ENCODE measurements at regions not wholly inside any gene's neighbourhood (a gene's known extent, or its start where the extent isn't known, plus 50 kb on each side); places are given as distances from the start of the nearest gene placed in this dataset.
A peak's percentile ranks its signal among the peaks of the same experiment; 100 is the strongest.
"Not testable (repeated sequence)": the region's sequence is repeated elsewhere in the genome, so short reads cannot be mapped to it uniquely, and the experiment has no call there.

GRCh38 chr12:84043355-84043754 lies 869.2 kb downstream of the SLC6A15 start:
- H3K4me3 ChIP-seq (ENCODE audit: low read length): no peak overlapping the region
- H3K27me3 ChIP-seq (ENCODE audit: control insufficient read depth, insufficient read depth, low read length): no peaks in the 10 kb centered on the region
- no peak for DNase-seq (ENCODE audit: low read depth, low spot score)
- no peaks in the 10 kb centered on the region for H3K4me1 ChIP-seq (ENCODE audit: control insufficient read depth, insufficient read depth, low read length)
- WGBS (ENCODE audit: insufficient coverage, insufficient read length): no CpG with 5 or more reads among the region's 4 CpGs
- H3K36me3 ChIP-seq (ENCODE audit: control insufficient read depth, insufficient read depth, low read length): no peaks in the 10 kb centered on the region
- H3K9me3 ChIP-seq (ENCODE audit: control insufficient read depth, insufficient read depth, low read length): no peaks in the 10 kb centered on the region
- H3K27ac ChIP-seq (ENCODE audit: low read length): no peak overlapping the region

- Histone ChIP-seq H3K27ac (ENCODE audit: low read length) (no peak overlapping the region), H3K27me3 (ENCODE audit: control insufficient read depth, insufficient read depth, low read length) (no peaks in the 10 kb centered on the region), H3K4me1 (ENCODE audit: control insufficient read depth, insufficient read depth, low read length) (no peaks in the 10 kb centered on the region), H3K9me3 (ENCODE audit: control insufficient read depth, insufficient read depth, low read length) (no peaks in the 10 kb centered on the region), H3K36me3 (ENCODE audit: control insufficient read depth, insufficient read depth, low read length) (0 out of 2 replicates have a peak, but pooled peaks cover 2% of the 10 kb centered on the region), H3K4me3 (ENCODE audit: low read length) (no peak overlapping the region)
- no CpG with 5 or more reads among the region's 9 CpGs for WGBS (ENCODE audit: insufficient coverage, insufficient read length)
- no peak for DNase-seq (ENCODE audit: low read depth, low spot score)
These were observed 874.4 kb downstream of the SLC6A15 start for GRCh38 chr12:84038242-84038641.

- Histone ChIP-seq H3K27me3 (ENCODE audit: control insufficient read depth, insufficient read depth, low read length) (no peaks in the 10 kb centered on the region), H3K27ac (ENCODE audit: low read length) (no peak overlapping the region), H3K36me3 (ENCODE audit: control insufficient read depth, insufficient read depth, low read length) (0 out of 2 replicates have a peak, but pooled peaks cover 3% of the 10 kb centered on the region), H3K4me1 (ENCODE audit: control insufficient read depth, insufficient read depth, low read length) (no peaks in the 10 kb centered on the region), H3K4me3 (ENCODE audit: low read length) (no peak overlapping the region), H3K9me3 (ENCODE audit: control insufficient read depth, insufficient read depth, low read length) (no peaks in the 10 kb centered on the region)
- DNase-seq (ENCODE audit: low read depth, low spot score): no peak
- no CpG with 5 or more reads among the region's 3 CpGs for WGBS (ENCODE audit: insufficient coverage, insufficient read length)
These were observed 875.7 kb downstream of the SLC6A15 start for GRCh38 chr12:84036912-84037311.

DNA sequence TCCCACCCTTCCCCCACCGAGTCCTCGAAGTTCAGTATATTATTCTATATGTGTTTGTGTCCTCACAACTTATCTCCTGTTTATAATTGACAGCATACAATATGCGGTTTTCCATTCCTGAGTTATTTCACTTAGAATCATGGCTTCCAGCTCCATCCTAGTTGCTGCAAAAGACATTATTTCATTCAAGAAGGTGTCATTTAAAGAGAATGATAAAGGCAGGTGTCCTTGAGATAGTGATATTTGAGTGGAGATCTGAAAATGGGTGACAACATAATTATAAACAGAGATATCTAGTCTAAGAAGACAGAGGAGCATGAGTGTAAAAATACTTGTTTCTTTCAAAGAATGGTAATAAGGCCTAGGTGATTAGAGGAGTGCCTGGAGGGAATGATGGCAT lies 876.8 kb downstream of the SLC6A15 start:
- 0 out of 2 replicates have a peak, but pooled peaks cover 3% of the 10 kb centered on the region for H3K36me3 ChIP-seq (ENCODE audit: control insufficient read depth, insufficient read depth, low read length)
- H3K27ac ChIP-seq (ENCODE audit: low read length): no peak overlapping the region
- H3K27me3 ChIP-seq (ENCODE audit: control insufficient read depth, insufficient read depth, low read length): no peaks in the 10 kb centered on the region
- DNase-seq (ENCODE audit: low read depth, low spot score): no peak
- H3K4me3 ChIP-seq (ENCODE audit: low read length): no peak overlapping the region
- no CpG with 5 or more reads among the region's 3 CpGs for WGBS (ENCODE audit: insufficient coverage, insufficient read length)
- H3K4me1 ChIP-seq (ENCODE audit: control insufficient read depth, insufficient read depth, low read length): no peaks in the 10 kb centered on the region
- no peaks in the 10 kb centered on the region for H3K9me3 ChIP-seq (ENCODE audit: control insufficient read depth, insufficient read depth, low read length)

GRCh38 chr12:84034871-84035270 lies 877.7 kb downstream of the SLC6A15 start:
- WGBS (ENCODE audit: insufficient coverage, insufficient read length): no CpG with 5 or more reads among the region's 2 CpGs
- no peak overlapping the region for H3K4me3 ChIP-seq (ENCODE audit: low read length)
- H3K9me3 ChIP-seq (ENCODE audit: control insufficient read depth, insufficient read depth, low read length): no peaks in the 10 kb centered on the region
- DNase-seq (ENCODE audit: low read depth, low spot score): no peak
- 0 out of 2 replicates have a peak, but pooled peaks cover 3% of the 10 kb centered on the region for H3K36me3 ChIP-seq (ENCODE audit: control insufficient read depth, insufficient read depth, low read length)
- H3K27me3 ChIP-seq (ENCODE audit: control insufficient read depth, insufficient read depth, low read length): no peaks in the 10 kb centered on the region
- H3K4me1 ChIP-seq (ENCODE audit: control insufficient read depth, insufficient read depth, low read length): no peaks in the 10 kb centered on the region
- H3K27ac ChIP-seq (ENCODE audit: low read length): no peak overlapping the region

- DNase-seq (ENCODE audit: low read depth, low spot score): no peak
- H3K36me3 ChIP-seq (ENCODE audit: control insufficient read depth, insufficient read depth, low read length): 0 out of 2 replicates have a peak, but pooled peaks cover 3% of the 10 kb centered on the region
- no peaks in the 10 kb centered on the region for H3K9me3 ChIP-seq (ENCODE audit: control insufficient read depth, insufficient read depth, low read length)
- H3K27ac ChIP-seq (ENCODE audit: low read length): no peak overlapping the region
- no peaks in the 10 kb centered on the region for H3K27me3 ChIP-seq (ENCODE audit: control insufficient read depth, insufficient read depth, low read length)
- no peak overlapping the region for H3K4me3 ChIP-seq (ENCODE audit: low read length)
- H3K4me1 ChIP-seq (ENCODE audit: control insufficient read depth, insufficient read depth, low read length): no peaks in the 10 kb centered on the region
- whole genome bisulfite sequencing (ENCODE audit: insufficient coverage, insufficient read length): no CpG with 5 or more reads among the region's 8 CpGs
These were observed 879.4 kb downstream of the SLC6A15 start for GRCh38 chr12:84033162-84033561.

DNA sequence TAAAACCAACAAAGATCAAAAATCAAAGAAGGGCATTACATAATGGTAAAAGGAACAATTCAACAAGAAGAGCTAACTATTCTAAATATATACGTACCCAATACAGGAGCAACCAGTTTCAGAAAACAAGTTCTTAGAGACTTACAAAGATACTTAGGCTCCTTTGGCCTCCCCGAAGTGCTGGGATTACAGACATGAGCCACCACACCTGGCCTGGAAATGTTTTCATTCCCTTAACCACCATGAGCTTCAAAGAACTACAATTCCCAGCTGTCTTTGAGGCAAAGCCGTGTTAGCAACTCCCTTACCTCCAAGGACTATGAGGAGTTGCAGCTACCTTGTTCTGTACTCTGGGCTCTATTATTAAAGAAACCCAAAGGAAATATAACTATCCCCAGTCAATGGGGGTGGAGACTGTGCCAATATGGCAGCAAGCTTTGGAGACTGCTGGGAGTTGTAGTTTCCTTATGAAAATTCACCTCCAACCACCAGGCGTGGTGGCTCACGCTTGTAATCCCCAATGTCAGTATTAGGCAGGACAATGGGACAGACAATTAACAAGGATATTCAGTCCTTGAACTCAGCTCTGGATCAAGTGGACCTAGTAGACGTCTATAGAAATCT lies 893.9 kb downstream of the SLC6A15 start:
- H3K4me3 ChIP-seq (ENCODE audit: low read length); H3K27ac ChIP-seq (ENCODE audit: low read length); H3K36me3 ChIP-seq (ENCODE audit: control insufficient read depth, insufficient read depth, low read length); H3K9me3 ChIP-seq (ENCODE audit: control insufficient read depth, insufficient read depth, low read length); H3K4me1 ChIP-seq (ENCODE audit: control insufficient read depth, insufficient read depth, low read length); H3K27me3 ChIP-seq (ENCODE audit: control insufficient read depth, insufficient read depth, low read length): not testable (repeated sequence)
- DNase-seq (ENCODE audit: low read depth, low spot score): peak; percentile 4
- WGBS (ENCODE audit: insufficient coverage, insufficient read length): no CpG with 5 or more reads among the region's 6 CpGs

GRCh38 chr12:84016956-84017355 lies 895.6 kb downstream of the SLC6A15 start:
- Histone ChIP-seq H3K27ac (ENCODE audit: low read length) (no peak overlapping the region), H3K4me3 (ENCODE audit: low read length) (no peak overlapping the region)
- DNase-seq (ENCODE audit: low read depth, low spot score): no peak

DNA sequence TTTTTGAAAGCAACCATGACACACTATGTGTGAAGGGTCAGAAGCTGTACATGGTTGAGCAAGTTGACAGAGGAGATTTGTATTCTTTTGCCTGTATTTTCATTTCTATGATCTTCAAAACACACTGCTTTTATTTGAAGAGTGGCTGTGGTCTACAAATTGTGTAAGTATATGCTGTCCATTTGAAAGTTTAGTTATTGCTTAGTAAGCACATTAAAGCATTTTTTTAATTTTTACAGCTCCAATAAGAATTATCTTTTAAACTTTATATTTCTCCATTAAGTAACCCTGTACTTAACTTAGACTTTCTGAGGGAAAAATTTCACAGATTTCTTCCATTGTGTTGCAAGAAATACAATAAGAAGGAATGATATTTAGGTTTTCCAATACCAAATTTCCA lies 915.2 kb downstream of the SLC6A15 start:
- DNase-seq (ENCODE audit: low read depth, low spot score): no peak
- no peaks in the 10 kb centered on the region for H3K9me3 ChIP-seq (ENCODE audit: control insufficient read depth, insufficient read depth, low read length)
- H3K4me1 ChIP-seq (ENCODE audit: control insufficient read depth, insufficient read depth, low read length): no peaks in the 10 kb centered on the region
- no peak overlapping the region for H3K27ac ChIP-seq (ENCODE audit: low read length)
- no peaks in the 10 kb centered on the region for H3K27me3 ChIP-seq (ENCODE audit: control insufficient read depth, insufficient read depth, low read length)
- H3K36me3 ChIP-seq (ENCODE audit: control insufficient read depth, insufficient read depth, low read length): no peaks in the 10 kb centered on the region
- H3K4me3 ChIP-seq (ENCODE audit: low read length): no peak overlapping the region

More at GRCh38 chr12:84016956-84017355, 895.6 kb downstream of the SLC6A15 start:
- Histone ChIP-seq H3K36me3 (ENCODE audit: control insufficient read depth, insufficient read depth, low read length) (no peaks in the 10 kb centered on the region), H3K27me3 (ENCODE audit: control insufficient read depth, insufficient read depth, low read length) (no peaks in the 10 kb centered on the region), H3K9me3 (ENCODE audit: control insufficient read depth, insufficient read depth, low read length) (no peaks in the 10 kb centered on the region), H3K4me1 (ENCODE audit: control insufficient read depth, insufficient read depth, low read length) (no peaks in the 10 kb centered on the region)

GRCh38 chr12:83996671-83997070 lies 915.9 kb downstream of the SLC6A15 start:
- Histone ChIP-seq H3K27ac (ENCODE audit: low read length) (no peak overlapping the region), H3K4me3 (ENCODE audit: low read length) (no peak overlapping the region), H3K9me3 (ENCODE audit: control insufficient read depth, insufficient read depth, low read length) (no peaks in the 10 kb centered on the region), H3K4me1 (ENCODE audit: control insufficient read depth, insufficient read depth, low read length) (no peaks in the 10 kb centered on the region), H3K27me3 (ENCODE audit: control insufficient read depth, insufficient read depth, low read length) (no peaks in the 10 kb centered on the region), H3K36me3 (ENCODE audit: control insufficient read depth, insufficient read depth, low read length) (no peaks in the 10 kb centered on the region)
- no CpG with 5 or more reads among the region's 1 CpG for WGBS (ENCODE audit: insufficient coverage, insufficient read length)
- no peak for DNase-seq (ENCODE audit: low read depth, low spot score)

DNA sequence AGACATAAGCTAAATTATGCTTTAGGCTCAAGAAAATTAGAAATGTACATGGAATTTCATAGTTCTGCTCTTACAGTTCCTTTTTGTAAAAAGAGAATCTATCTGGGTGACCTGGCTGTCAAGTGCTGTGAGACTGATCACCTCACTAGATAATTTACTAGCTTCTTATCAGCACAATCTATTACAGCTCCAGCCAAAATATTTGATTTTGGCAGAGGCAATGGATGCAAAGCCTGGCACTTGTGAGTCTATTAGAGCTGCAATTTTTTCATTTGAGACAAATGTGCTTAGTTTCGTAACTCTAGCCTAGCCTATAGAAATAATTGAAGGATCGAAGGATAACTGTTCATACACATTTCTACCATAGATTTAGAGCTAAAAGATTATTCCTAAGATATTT lies 927.5 kb downstream of the SLC6A15 start:
- DNase-seq (ENCODE audit: low read depth, low spot score): no peak

More for the DNA sequence above, 927.5 kb downstream of the SLC6A15 start:
- Histone ChIP-seq H3K27me3 (ENCODE audit: control insufficient read depth, insufficient read depth, low read length) (no peaks in the 10 kb centered on the region), H3K4me1 (ENCODE audit: control insufficient read depth, insufficient read depth, low read length) (no peaks in the 10 kb centered on the region), H3K4me3 (ENCODE audit: low read length) (no peak overlapping the region), H3K27ac (ENCODE audit: low read length) (no peak overlapping the region), H3K36me3 (ENCODE audit: control insufficient read depth, insufficient read depth, low read length) (no peaks in the 10 kb centered on the region), H3K9me3 (ENCODE audit: control insufficient read depth, insufficient read depth, low read length) (no peaks in the 10 kb centered on the region)
- WGBS (ENCODE audit: insufficient coverage, insufficient read length): no CpG with 5 or more reads among the region's 2 CpGs

All from iPS DF 6.9 (cell line).